CD4-positive, alpha-beta T cell treated with Interleukin-17A for 1 hour (primary cell): ENCODE measurements at regions not wholly inside any gene's neighbourhood (a gene's known extent, or its start where the extent isn't known, plus 50 kb on each side); places are given as distances from the start of the nearest gene placed in this dataset.
"Not testable (repeated sequence)": the region's sequence is repeated elsewhere in the genome, so short reads cannot be mapped to it uniquely, and the experiment has no call there.

ENCODE experiments used
- DNase-seq: peaks from one replicate; pipeline ENCODE4 v3.0.0-alpha.2; 2020

DNA sequence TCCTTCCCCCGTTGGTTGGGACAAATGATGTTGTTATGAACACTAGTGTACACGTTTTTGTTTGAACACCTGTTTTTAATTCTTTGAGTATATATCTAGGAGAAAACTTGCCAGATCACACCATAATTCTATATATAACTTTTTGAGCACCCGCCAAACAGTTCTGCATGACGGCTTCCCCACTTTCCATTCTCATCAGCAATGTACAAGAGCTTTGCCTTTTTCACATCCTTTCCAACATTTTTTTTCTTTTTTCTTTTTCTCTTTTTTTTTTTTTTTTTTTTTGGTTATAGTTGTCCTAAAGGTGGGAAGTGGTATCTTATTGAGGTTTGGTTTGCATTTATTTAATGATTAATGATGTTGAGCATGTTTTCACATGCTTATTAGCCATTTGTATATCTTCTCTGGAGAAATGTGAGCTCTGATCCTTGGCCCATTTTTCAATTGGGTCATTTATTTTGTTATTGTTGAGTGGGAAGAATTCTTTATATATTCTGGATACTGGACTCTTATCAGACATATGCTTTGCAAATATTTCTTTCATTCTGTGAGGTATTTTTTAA lies 86.9 kb upstream of the ZC3H15 start:
- DNase-seq, result no peak

DNA sequence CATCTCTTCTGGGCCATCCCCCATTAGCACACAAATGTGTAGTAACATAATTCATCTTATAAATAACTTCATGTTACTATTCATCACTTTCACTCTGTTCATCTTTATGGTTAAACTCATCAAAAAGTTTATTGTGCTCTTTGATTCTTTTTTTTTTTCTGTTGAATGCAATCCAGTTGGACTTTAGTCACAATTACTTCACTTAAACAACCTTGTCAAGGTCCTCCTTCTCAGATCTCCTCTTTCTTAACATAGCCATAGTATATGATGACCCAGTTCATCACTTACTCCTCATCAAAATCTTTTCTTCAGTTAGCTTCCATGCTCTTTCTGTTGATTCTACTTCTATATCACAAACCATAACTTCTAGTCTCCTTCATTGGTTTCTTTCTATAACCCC lies 80.2 kb upstream of the ZC3H15 start:
- no peak for DNase-seq

DNA sequence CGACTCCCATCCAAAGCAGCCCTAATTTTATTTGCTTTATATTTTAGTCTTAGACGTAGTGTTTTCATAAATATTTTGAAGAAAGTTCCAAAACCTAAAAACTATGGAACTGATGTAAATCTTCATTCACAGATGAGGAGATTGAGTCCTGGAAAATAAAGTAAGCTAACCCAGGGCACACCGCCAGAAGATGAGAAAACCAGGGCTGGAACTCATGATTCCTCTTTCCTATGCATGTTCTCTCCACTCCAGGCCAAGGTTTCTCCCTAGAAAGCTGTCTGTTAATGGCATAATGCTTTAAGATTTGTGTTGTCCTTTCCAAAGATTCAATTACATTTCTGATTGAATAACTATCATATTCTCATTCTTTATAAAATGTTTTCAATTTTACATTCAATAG lies 78.4 kb upstream of the ZC3H15 start:
- DNase-seq, result no peak

DNA sequence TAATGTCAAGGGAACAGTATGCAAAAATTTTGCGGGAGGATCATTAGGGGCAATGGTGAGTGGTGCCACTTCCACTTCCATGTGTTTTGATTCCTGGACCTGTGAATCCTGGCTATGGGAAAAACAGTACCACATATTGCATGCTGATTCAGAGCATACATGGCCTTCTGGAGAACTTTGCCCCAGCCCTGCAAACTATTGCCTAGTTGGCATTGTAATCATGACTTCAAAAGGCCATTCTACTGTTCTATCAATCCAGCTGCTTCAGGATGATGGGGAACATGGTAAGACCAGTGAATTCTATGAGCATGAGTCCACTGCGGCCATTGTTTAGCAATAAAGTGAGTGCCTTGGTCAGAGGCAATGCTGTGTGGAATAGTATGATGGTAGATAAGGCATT lies 75.3 kb upstream of the ZC3H15 start:
- no peak for DNase-seq

DNA sequence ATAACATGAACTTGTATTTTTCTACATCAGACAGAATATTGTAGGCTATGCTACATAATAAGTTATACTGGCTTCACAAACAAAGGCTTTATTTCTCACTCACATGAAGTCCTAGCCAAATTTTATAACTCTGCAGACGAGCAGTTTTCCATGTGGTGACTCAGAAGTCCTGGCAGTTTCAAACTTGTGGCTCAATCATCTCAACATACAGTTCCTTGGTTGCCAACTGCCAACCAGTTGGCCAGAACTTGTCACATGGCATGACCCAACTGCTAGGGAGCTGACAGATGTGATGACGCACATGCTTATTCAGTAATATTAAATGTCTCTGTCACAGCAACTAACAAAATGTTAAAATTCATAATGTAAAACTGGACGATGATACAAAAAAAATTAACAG lies 63.8 kb upstream of the ZC3H15 start:
- DNase-seq, result no peak

DNA sequence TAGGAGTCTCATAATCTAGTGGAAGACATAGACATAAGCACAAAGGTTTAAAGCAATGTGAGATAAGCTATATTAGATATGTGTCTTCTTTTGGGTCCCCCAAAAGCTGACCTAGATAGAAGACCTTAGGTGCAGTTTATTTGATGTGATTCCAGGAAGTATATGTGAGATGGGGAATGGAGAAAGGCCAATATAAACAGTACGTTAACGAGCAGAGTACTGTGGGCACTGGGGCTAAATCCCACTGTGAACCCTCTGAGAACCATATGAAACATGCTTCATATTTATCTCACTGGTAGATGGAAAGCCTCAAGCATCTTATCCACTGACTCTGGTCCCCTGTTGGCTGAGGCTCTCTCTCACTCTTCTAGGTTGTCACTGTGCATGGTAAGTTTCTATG lies 62.6 kb upstream of the ZC3H15 start:
- DNase-seq, result no peak

DNA sequence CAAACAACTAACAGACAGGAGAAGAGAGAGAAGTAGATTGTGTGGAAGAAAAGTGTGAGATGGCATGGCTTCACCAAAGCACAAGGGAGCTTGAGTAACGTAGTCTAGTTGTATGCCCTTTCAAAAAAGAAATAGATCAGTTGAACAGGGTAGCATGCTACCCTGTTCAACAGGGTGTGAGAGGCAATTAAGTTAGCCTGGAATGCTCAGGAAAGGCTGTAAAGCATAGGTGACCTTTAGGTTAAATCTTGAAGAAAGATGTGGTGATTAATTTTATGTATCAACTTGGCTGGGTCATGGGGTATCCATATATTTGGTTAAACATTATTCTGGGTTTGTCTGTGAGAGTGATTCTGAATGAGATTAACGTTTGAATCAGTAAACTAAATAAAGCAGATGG lies 61.8 kb upstream of the ZC3H15 start:
- DNase-seq, result no peak

DNA sequence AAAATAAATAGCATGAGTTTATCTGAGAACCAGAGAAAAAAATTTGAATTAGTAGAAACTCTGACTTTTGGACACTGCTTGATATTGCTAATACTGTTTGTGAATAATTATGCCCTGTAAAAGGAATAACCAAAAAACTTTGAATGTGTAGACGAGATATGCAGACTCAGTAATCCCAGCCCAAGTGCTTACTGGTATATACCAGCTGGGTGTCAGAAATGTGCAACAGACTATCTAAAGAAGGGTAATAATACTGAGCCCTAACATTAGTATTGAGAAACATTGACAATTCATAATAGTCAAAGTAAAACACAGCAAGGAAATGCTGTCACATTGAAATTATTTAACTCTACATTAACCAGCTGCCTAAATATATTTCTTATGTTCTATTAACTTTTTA lies 60.5 kb upstream of the ZC3H15 start:
- no peak for DNase-seq

DNA sequence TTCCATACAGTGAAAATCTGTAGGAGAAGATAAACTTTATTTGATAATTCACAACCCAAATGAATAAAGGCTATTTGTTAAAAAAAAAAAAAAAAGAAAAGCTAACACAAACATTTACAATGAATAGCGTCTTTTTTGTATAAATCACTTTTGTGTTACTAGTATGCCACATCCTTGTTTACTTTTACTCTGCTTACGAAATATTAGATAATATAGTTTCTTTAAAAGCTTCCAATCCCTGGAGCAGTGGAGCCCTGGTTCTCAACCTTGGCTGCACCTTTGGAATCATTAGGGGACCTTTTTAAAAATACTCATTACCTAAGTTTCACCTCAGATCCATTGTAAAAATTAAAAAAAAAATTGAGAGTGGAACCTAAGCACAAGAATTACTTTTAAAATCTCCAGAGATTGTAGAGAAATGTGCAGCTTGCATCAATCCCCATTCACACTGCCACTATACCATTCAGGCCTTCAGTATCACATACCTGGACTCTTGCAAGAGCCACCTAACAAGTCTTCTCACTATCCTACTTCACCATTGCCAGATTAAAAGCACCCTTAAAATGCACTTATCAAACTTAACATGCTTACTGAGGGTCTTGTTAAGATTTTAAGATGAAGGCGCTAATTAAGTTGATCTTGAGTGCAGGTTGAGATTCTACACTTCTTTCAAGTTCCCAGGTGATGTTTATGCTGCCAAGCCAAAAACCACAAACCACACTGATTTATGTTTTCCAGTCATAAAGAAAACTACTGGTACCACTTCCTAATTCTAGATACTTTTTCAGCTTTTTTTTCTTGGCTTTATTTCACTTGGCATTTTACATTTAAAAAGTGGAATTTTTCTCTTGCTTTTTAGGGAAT lies 59.7 kb upstream of the ZC3H15 start:
- peak; percentile 12 for DNase-seq

DNA sequence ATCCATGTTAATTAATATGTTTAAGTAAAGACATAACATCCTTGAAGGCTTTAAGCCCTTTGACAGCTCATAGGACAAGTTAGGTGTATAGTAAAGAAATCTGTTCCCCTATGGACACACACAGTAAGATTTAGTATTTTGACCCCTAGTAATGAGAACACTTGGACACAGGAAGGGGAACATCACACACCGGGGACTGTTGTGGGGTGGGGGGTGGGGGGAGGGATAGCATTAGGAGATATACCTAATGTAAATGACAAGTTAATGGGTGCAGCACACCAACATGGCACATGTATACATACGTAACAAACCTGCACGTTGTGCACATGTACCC lies 59.1 kb upstream of the ZC3H15 start:
- not testable (repeated sequence) for DNase-seq

DNA sequence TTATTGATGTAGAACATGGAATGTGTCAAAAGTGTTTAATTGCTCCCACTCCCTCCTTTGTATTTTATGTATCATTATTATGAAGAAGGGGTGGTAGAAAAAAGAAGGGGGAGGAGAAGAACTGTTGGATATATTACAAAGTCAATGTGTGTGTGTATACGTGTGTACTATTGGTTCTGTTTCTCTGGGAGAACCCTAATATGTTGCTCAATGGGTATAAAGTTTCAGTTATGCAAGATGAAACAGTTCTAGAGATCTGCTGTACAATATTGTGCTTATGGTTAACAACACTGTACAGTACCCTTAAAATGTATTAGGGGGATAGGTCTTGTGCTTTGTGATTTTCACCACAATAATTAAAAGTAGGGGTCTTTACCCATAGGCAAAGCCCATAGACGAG lies 58.1 kb upstream of the ZC3H15 start:
- no peak for DNase-seq

DNA sequence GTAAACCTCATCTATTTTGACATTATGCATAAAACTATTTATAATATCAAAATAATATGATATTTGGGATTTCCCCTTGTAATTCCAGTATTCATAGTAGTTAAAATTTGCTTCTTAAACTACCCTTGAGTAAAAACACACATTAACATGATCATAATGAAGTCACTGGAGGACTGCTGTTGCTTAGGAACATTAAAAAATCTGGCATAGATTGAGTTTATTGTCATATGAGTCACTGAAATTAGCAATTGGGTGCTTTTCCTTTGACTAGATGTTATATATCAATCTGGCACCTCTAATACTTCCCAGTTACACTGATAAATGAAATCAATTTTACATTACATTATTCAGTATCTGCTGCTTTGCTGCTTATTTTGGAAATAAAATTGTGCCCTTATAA lies 57.0 kb upstream of the ZC3H15 start:
- DNase-seq, result no peak

DNA sequence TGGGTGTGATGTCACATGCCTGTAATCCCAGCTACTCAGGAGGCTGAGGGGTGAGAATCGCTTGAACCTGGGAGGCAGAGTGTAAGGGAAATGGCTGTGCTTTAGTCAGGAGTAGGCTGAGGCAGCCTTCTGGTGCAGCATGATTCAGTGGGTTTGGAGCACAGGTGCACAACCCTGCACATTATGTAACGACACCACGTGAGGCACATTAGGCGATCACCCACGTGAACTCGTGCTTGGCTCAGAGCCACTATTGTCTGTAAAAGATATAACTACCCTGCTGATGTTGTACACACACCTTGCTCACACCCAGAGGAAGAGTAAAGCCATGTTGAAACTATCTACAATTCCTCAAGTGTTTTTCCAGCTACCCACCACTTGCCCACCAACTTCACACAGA lies 54.8 kb upstream of the ZC3H15 start:
- no peak for DNase-seq

DNA sequence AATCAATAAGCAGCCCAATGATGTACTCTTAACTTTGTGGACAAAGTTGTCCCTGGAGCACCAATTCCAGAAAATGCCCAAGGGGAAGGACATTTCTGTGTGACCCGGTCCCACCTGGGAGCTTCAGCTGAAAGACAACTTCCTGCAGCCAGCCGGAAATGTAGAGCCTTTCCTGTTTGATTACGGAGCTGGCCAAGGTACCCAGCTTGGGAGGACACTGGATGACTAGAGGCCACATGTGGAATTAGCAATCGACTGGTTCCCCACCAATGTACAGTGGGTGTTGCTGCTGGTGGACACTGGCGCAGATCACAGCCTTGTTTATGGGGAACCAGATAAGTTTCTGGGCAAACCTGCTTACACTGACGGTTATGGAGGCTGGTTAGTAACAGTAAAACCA lies 53.0 kb upstream of the ZC3H15 start:
- DNase-seq, result no peak

DNA sequence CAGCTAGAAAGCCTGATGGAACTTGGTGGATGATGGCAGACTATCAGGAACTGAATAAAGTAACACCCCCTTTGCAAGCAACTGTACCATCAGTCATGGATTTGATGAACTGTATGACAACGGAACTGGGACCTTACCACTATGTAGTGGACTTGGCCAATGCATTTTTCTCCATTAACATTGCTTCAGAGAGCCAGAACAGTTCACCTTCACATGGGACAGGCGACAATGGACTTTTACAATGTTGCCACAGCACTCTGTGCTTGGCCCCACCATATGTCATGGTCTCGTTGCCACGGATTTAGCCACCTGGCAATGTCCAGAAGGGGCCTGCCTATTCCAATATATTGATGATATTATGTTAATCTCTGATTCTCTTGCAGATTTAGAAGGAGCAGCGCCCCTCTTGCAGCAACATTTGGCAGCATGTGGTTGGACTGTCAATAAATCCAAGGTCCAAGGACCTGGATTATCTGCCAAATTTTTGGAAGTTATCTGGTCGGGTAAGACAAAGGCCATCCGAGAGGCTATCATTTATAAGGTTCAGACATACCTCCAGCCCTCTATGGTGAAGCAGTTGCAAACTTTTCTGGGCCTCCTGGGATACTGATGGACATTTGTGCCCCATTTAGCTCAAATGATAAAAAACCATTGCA lies 52.2 kb upstream of the ZC3H15 start:
- no peak for DNase-seq
